ENCODE measurements at regions not wholly inside any gene's neighbourhood (a gene's known extent, or its start where the extent isn't known, plus 50 kb on each side); places are given as distances from the start of the nearest gene placed in this dataset.

- Histone ChIP-seq H3K9me2 (replicated peaks; ENCODE audit: insufficient read depth, low read length) (no peaks in the 10 kb centered on the region), H3K9ac (ENCODE audit: low read length) (no peak overlapping the region), H2AFZ (ENCODE audit: low read depth, low read length, severe bottlenecking) (no peak overlapping the region), H3K27me3 (ENCODE audit: low read length) (no peaks in the 10 kb centered on the region), H3K4me2 (ENCODE audit: low read depth, low read length, poor library complexity, severe bottlenecking) (no peak overlapping the region), H4K20me1 (ENCODE audit: low read depth, low read length) (no peaks in the 10 kb centered on the region), H3K9me3 (ENCODE audit: insufficient read depth, low read length) (no peaks in the 10 kb centered on the region), H3K36me3 (ENCODE audit: low read length) (no peaks in the 10 kb centered on the region), H3K79me2 (ENCODE audit: insufficient read depth, low read length) (no peaks in the 10 kb centered on the region), H3K4me3 (ENCODE audit: insufficient read depth, low read length, poor library complexity, severe bottlenecking) (no peak overlapping the region), H3F3A (ENCODE audit: insufficient read depth) (no peaks in the 10 kb centered on the region), H3K27ac (ENCODE audit: low read depth, low read length) (no peak overlapping the region)
- TF ChIP-seq, protein P1, sequence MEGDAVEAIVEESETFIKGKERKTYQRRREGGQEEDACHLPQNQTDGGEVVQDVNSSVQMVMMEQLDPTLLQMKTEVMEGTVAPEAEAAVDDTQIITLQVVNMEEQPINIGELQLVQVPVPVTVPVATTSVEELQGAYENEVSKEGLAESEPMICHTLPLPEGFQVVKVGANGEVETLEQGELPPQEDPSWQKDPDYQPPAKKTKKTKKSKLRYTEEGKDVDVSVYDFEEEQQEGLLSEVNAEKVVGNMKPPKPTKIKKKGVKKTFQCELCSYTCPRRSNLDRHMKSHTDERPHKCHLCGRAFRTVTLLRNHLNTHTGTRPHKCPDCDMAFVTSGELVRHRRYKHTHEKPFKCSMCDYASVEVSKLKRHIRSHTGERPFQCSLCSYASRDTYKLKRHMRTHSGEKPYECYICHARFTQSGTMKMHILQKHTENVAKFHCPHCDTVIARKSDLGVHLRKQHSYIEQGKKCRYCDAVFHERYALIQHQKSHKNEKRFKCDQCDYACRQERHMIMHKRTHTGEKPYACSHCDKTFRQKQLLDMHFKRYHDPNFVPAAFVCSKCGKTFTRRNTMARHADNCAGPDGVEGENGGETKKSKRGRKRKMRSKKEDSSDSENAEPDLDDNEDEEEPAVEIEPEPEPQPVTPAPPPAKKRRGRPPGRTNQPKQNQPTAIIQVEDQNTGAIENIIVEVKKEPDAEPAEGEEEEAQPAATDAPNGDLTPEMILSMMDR (IDR thresholded peaks at IDR 0.05; ENCODE audit: insufficient read depth, low read length, poor library complexity, severe bottlenecking): no peak
- no peak for TF ChIP-seq EZH2phosphoT487 (conservative IDR thresholded peaks at IDR 0.05; ENCODE audit: low read length)
Observed at GRCh38 chr4:158007566-158007965, 165.3 kb downstream of the GASK1B start.

DNA sequence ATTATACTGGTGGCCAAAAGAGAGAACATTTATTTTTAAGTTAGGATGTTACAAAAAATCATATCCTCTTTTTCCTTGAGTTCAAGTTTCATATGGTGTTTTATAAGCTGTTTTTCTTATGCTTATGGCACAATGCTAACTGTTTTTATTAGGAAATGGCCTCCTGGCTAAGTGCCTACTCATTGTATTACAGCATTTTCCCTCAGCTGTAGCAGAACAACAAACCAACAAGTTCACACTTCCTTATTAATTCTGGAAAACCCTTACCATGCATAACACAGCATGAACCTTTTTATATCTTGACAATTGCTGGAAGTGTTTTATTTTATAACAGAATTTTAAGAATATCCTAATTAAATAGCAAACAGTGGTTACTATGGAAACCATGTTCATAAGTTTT lies 165.8 kb downstream of the GASK1B start:
- H3K9me3 ChIP-seq (ENCODE audit: insufficient read depth, low read length): no peaks in the 10 kb centered on the region
- no peaks in the 10 kb centered on the region for H3K36me3 ChIP-seq (ENCODE audit: low read length)
- no peak overlapping the region for H3K9ac ChIP-seq (ENCODE audit: low read length)
- H3K4me3 ChIP-seq (ENCODE audit: insufficient read depth, low read length, poor library complexity, severe bottlenecking): no peak overlapping the region
- H3K27me3 ChIP-seq (ENCODE audit: low read length): no peaks in the 10 kb centered on the region
- no peaks in the 10 kb centered on the region for H4K20me1 ChIP-seq (ENCODE audit: low read depth, low read length)
- H3K4me2 ChIP-seq (ENCODE audit: low read depth, low read length, poor library complexity, severe bottlenecking): no peak overlapping the region
- H3K27ac ChIP-seq (ENCODE audit: low read depth, low read length): no peak overlapping the region
- H3F3A ChIP-seq (ENCODE audit: insufficient read depth): no peaks in the 10 kb centered on the region
- no peaks in the 10 kb centered on the region for H3K79me2 ChIP-seq (ENCODE audit: insufficient read depth, low read length)
- TF ChIP-seq, protein P1 (IDR thresholded peaks at IDR 0.05; ENCODE audit: insufficient read depth, low read length, poor library complexity, severe bottlenecking): no peak
- no peak for TF ChIP-seq EZH2phosphoT487 (conservative IDR thresholded peaks at IDR 0.05; ENCODE audit: low read length)
- no peaks in the 10 kb centered on the region for H3K9me2 ChIP-seq (replicated peaks; ENCODE audit: insufficient read depth, low read length)
- no peak overlapping the region for H2AFZ ChIP-seq (ENCODE audit: low read depth, low read length, severe bottlenecking)

- H3K27ac ChIP-seq (ENCODE audit: low read depth, low read length): no peak overlapping the region
- TF ChIP-seq EZH2phosphoT487 (conservative IDR thresholded peaks at IDR 0.05; ENCODE audit: low read length): no peak
- TF ChIP-seq, protein P1 (IDR thresholded peaks at IDR 0.05; ENCODE audit: insufficient read depth, low read length, poor library complexity, severe bottlenecking): no peak
- no peaks in the 10 kb centered on the region for H4K20me1 ChIP-seq (ENCODE audit: low read depth, low read length)
- no peaks in the 10 kb centered on the region for H3K79me2 ChIP-seq (ENCODE audit: insufficient read depth, low read length)
- H3K9me3 ChIP-seq (ENCODE audit: insufficient read depth, low read length): no peaks in the 10 kb centered on the region
- no peak overlapping the region for H2AFZ ChIP-seq (ENCODE audit: low read depth, low read length, severe bottlenecking)
- no peaks in the 10 kb centered on the region for H3K9me2 ChIP-seq (replicated peaks; ENCODE audit: insufficient read depth, low read length)
- H3K9ac ChIP-seq (ENCODE audit: low read length): no peak overlapping the region
- H3K4me3 ChIP-seq (ENCODE audit: insufficient read depth, low read length, poor library complexity, severe bottlenecking): no peak overlapping the region
- H3K27me3 ChIP-seq (ENCODE audit: low read length): no peaks in the 10 kb centered on the region
- H3K36me3 ChIP-seq (ENCODE audit: low read length): no peaks in the 10 kb centered on the region
- H3F3A ChIP-seq (ENCODE audit: insufficient read depth): no peaks in the 10 kb centered on the region
- H3K4me2 ChIP-seq (ENCODE audit: low read depth, low read length, poor library complexity, severe bottlenecking): no peak overlapping the region
Observed at GRCh38 chr4:158005021-158005420, 167.8 kb downstream of the GASK1B start.

All from SU-DHL-6 (cell line).